ENCODE measurements at regions not wholly inside any gene's neighbourhood (a gene's known extent, or its start where the extent isn't known, plus 50 kb on each side); places are given as distances from the start of the nearest gene placed in this dataset.

DNA sequence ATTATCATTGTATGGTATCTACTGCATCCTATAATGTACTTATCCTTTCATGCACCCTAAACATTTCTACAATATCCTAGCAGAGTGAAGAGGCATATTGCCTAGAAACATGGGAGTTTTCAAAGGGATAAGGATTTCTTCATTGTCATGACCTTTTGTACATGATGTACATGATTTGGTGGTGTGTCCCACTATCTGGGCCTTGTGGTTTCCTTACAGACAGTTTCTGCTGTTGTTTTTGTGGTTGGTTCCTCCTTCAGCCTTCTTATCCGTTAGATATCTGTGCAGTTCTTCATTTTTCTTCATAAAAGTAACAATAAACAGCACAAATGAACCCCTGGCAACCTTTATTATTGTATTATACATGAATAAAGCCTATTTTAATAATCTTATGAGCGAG lies 70.4 kb upstream of the BACH1 start:
- H3K9me3 Mint-ChIP-seq (ENCODE audit: insufficient read depth) = peaks cover 3% of the 10 kb centered on the region
- POLR2A ChIA-PET = no interaction called here
- DNase-seq (no peak), ATAC-seq (no peak)
- CTCF ChIA-PET = no interaction called here
- peaks cover 12% of the 10 kb centered on the region for H3K27me3 Mint-ChIP-seq (ENCODE audit: low read depth)
- H3K4me3 Mint-ChIP-seq = no peak overlapping the region
- H3K4me1 Mint-ChIP-seq (ENCODE audit: low read depth) = peaks cover 13% of the 10 kb centered on the region
- H3K27ac Mint-ChIP-seq = no peak overlapping the region
- no peaks in the 10 kb centered on the region for H3K36me3 Mint-ChIP-seq (ENCODE audit: low read depth)

DNA sequence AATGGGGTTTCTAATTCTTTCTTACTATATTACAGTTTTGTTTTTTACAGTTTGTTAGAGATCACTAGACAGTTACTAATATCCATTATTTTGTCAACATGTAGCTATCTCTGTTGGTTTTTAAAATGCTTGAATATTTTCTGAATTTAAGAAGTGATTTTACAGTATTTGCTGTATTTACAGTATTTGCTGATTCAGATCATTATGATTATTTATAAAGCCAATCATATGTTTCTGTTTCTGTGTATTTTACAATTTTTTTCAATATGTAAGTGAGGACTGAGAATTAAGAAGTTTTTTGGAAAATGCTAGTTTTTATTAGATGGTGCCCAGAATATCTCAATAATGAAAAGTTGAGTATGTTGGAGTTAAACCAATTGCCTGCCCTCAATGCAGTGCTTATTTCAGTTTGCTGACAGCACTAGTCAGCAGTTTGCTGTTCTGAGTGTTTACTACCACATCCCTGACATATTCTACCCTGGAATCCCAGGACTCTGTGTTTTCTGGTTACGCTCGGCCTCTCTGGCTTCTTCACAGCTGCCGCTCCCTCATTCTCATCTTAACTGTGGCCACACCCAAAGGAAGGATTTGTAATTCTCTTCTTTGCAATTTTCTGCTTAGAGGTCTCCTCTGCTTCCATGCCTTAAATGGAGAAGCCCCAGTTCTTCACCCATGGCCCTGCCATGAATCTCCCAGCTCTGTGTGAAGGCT lies 68.0 kb upstream of the BACH1 start:
- H3K4me1 Mint-ChIP-seq (ENCODE audit: low read depth) = peaks cover 19% of the 10 kb centered on the region
- ChIA-PET CTCF (no interaction called here), POLR2A (interaction anchor here (1.9 kb wide), 1 partner anchor 69 kb away, joined by 7 read pairs; no protein-coding TSS in a partner anchor)
- H3K27ac Mint-ChIP-seq = no peak overlapping the region
- no peak for ATAC-seq
- DNase-seq = no peak
- H3K36me3 Mint-ChIP-seq (ENCODE audit: low read depth) = no peaks in the 10 kb centered on the region
- peaks cover 9% of the 10 kb centered on the region for H3K27me3 Mint-ChIP-seq (ENCODE audit: low read depth)
- peaks cover 3% of the 10 kb centered on the region for H3K9me3 Mint-ChIP-seq (ENCODE audit: insufficient read depth)
- H3K4me3 Mint-ChIP-seq = no peak overlapping the region

DNA sequence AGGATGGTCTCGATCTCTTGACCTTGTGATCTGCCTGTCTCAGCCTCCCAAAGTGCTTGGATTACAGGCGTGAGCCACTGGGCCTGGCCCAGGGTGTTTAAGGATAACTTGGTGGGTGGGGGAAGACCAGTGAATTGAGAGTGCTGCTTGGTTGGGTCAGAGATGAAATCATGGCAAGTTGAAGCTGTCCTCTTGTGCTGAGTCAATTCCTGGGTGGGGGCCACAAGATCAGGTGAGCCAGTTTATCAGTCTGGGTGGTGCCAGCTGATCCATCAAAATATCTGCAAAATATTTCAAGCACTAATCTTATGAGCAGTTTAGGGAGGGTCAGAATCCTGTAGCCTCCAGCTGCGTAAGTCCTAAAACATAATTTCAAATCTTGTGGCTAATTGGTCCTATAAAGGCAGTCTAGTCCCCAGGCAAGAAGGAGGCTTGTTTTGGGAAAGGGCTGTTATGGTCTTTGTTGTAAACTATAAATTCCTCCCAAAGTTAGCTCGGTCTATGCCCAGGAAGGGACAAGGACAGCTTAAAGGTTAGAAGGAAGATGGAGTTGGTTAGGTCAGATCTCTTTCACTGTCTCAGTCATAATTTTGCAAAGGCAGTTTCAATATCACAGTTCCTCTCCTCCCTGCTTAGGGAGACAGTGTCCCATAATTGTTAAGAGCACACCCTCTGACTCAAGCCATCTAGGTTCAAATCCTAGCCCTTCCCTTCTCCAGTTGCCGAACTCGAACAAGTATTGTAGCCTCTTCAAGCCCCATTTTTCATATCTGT lies 66.8 kb upstream of the BACH1 start:
- Mint-ChIP-seq H3K27ac (no peak overlapping the region), H3K9me3 (ENCODE audit: insufficient read depth) (no peaks in the 10 kb centered on the region), H3K4me3 (no peak overlapping the region), H3K27me3 (ENCODE audit: low read depth) (peaks cover 5% of the 10 kb centered on the region), H3K36me3 (ENCODE audit: low read depth) (no peaks in the 10 kb centered on the region), H3K4me1 (ENCODE audit: low read depth) (peaks cover 25% of the 10 kb centered on the region)
- DNase-seq = no peak
- POLR2A ChIA-PET = interaction anchor here (1.9 kb wide), 1 partner anchor 68 kb away, joined by 7 read pairs; no protein-coding TSS in a partner anchor
- CTCF ChIA-PET = no interaction called here
- ATAC-seq = no peak

DNA sequence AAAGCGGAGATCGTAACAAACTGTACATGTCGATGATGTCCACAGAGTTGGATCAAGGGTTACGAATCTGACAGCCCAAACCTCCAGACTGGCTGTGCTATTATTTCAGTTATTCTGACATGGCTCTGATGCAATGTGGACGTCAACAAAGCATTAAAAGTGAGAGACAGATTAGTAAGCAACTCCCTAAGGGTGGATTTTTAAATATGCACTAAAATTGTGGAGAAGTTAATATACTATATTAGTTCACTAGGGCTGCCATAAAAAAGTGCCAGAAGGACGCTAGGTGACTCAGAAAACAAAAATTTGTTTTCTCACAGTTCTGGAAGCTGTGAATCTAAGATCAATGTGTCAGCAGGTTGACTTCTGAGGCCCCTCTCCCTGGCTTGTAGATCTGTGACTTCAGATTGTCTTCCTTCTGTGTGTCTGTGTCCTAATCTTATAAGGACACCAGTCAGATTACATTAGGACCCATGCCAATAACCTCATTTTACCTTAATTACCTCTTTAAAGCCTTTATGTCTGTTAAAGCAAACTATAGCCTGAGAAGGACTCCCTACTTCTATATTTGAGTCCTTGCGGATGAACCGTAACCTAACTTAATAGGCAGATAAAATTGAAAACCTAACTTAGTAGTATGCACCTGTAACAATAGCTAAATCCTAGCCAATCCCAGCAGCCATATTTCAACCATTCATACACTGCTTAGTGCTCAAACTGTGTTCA lies 66.0 kb upstream of the BACH1 start:
- POLR2A ChIA-PET = interaction anchor here (1.3 kb wide), 1 partner anchor 24 kb away, joined by 3 read pairs; no protein-coding TSS in a partner anchor
- Mint-ChIP-seq H3K36me3 (ENCODE audit: low read depth) (no peaks in the 10 kb centered on the region), H3K4me1 (ENCODE audit: low read depth) (peaks cover 25% of the 10 kb centered on the region), H3K27ac (no peak overlapping the region), H3K4me3 (no peak overlapping the region), H3K27me3 (ENCODE audit: low read depth) (peaks cover 4% of the 10 kb centered on the region), H3K9me3 (ENCODE audit: insufficient read depth) (no peaks in the 10 kb centered on the region)
- CTCF ChIA-PET = interaction anchor here (2.0 kb wide), 1 partner anchor 115 kb away, joined by 4 read pairs; no protein-coding TSS in a partner anchor
- ATAC-seq = no peak
- no peak for DNase-seq

DNA sequence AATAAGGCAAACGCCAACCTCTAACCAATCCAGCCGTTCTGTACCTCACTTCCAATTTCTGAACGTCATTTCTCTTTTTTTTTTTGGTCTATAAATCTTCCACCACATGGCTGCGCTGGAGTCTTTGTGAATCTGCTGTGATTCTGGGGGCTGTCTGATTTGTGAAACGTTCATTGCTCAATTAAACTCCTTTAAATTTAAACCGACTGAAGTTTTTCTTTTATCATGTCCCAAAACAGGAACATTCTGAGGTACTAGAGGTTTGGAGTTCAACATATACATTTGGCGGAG lies 65.5 kb upstream of the BACH1 start:
- H3K36me3 Mint-ChIP-seq (ENCODE audit: low read depth) = no peaks in the 10 kb centered on the region
- CTCF ChIA-PET = interaction anchor here (1.2 to 2.0 kb wide), 4 partner anchors 8 to 115 kb away, joined by 4 to 7 read pairs (median 4); no protein-coding TSS in a partner anchor
- ATAC-seq (no peak), DNase-seq (no peak)
- no peaks in the 10 kb centered on the region for H3K9me3 Mint-ChIP-seq (ENCODE audit: insufficient read depth)
- H3K27ac Mint-ChIP-seq = no peak overlapping the region
- H3K4me1 Mint-ChIP-seq (ENCODE audit: low read depth) = peaks cover 21% of the 10 kb centered on the region
- POLR2A ChIA-PET = interaction anchor here (1.3 kb wide), 1 partner anchor 24 kb away, joined by 3 read pairs; no protein-coding TSS in a partner anchor
- peaks cover 3% of the 10 kb centered on the region for H3K27me3 Mint-ChIP-seq (ENCODE audit: low read depth)
- H3K4me3 Mint-ChIP-seq = no peak overlapping the region

DNA sequence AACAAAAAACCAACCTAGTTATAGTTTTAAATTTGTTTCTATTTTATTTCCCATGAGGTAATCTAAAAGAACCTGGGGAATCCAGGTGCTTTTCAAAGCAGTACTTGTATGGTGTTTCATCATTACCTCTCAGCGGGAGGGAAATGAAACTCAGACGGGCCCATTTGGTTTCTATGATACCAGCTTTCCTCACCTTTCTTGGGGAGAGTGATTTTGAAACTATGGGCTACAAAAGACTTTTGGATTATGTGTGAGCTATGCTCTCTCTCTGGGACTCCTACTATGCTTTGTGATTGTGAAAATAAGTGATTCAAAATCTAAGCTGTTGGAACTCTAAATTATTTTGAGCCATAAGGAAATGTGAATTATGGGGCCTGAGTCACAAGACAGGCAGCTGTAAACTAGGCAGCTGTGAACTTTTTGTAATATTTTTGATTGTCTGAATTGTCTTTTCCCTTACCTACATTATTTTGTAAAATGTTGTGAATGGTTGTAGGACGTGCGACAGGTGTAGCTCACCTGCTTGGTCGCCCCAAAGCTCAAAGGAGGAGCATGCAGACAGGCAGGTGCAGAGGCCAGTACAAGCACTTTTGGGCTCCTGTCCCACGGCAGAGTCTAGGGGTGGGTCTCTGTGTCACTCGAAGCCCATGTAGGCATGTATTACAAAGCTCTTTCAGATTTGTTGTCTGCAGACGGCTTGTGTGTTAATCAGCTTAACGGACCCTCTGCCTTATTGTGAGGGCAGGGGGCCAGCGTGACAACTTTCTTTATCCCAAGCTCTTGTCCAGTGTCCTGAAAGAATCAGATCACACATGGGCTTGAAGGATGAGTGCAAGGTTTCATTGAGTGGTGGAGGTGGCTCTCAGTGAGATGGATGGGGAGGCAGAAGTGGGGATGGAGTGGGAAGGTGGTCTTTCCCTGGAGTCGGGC lies 64.8 kb upstream of the BACH1 start:
- ATAC-seq (no peak), DNase-seq (no peak)
- H3K27ac Mint-ChIP-seq = no peak overlapping the region

DNA sequence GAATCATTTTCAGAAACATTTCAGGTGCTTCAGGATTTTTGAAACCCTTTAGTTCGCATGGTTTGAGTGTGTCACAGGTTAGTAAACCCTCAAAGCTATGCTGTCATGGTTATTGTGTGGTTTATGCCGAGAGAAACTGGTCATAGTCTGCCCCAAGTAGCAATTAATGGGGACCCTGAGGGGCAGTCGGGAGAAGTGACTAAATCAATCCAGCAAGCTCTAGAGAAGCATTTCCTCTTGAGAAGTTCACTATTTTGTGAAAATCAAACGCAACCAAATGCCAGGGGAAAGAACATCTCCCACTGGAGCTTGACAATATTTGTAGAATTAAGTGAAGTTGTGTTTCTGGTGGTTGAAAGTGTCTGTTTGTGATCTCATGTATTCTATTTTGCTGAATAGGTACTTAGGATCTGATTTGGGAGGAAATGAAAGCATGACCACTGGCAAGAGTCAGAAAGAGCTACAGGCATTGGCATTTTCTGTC lies 63.0 kb upstream of the BACH1 start:
- no peak overlapping the region for H3K27ac Mint-ChIP-seq

More for the DNA sequence above, 64.8 kb upstream of the BACH1 start:
- POLR2A ChIA-PET = interaction anchor here (1.3 kb wide), 1 partner anchor 25 kb away, joined by 3 read pairs; no protein-coding TSS in a partner anchor
- CTCF ChIA-PET = interaction anchor here (1.2 to 2.0 kb wide), 5 partner anchors 9 to 114 kb away, joined by 3 to 7 read pairs (median 4); no protein-coding TSS in a partner anchor
- H3K4me3 Mint-ChIP-seq = no peak overlapping the region
- H3K4me1 Mint-ChIP-seq (ENCODE audit: low read depth) = peaks cover 17% of the 10 kb centered on the region
- H3K27me3 Mint-ChIP-seq (ENCODE audit: low read depth) = peaks cover 2% of the 10 kb centered on the region
- H3K9me3 Mint-ChIP-seq (ENCODE audit: insufficient read depth) = no peaks in the 10 kb centered on the region
- H3K36me3 Mint-ChIP-seq (ENCODE audit: low read depth) = no peaks in the 10 kb centered on the region

DNA sequence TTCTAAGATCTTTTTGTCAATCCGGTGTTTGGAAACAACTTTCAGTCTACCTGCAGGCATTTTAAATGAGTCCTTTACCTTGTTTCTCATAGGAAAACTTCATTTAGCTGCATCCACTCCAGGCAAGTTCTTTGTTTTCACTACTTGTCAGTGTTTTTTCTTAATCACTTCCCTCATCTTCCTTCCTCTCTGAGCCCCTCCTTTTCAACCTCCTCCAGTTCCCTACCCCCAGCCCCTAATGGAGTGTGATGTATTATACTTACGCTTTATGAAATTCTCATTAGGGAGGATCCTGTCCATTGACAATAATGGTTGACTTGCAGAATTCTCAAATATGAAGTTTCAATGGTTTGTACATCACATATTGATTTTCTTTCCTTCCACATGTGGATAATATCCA lies 62.5 kb upstream of the BACH1 start:
- Mint-ChIP-seq H3K4me1 (ENCODE audit: low read depth) (peaks cover 16% of the 10 kb centered on the region), H3K36me3 (ENCODE audit: low read depth) (no peaks in the 10 kb centered on the region), H3K27me3 (ENCODE audit: low read depth) (peaks cover under 1% of the 10 kb centered on the region), H3K4me3 (no peak overlapping the region), H3K9me3 (ENCODE audit: insufficient read depth) (peaks cover 3% of the 10 kb centered on the region), H3K27ac (no peak overlapping the region)
- DNase-seq (no peak), ATAC-seq (no peak)
- POLR2A ChIA-PET = no interaction called here
- CTCF ChIA-PET = no interaction called here

More for the DNA sequence above, 63.0 kb upstream of the BACH1 start:
- no peak overlapping the region for H3K4me3 Mint-ChIP-seq
- peaks cover 3% of the 10 kb centered on the region for H3K9me3 Mint-ChIP-seq (ENCODE audit: insufficient read depth)
- ChIA-PET POLR2A (no interaction called here), CTCF (interaction anchor here (0.8 kb wide), 1 partner anchor 112 kb away, joined by 3 read pairs; no protein-coding TSS in a partner anchor)
- no peak for DNase-seq
- no peak for ATAC-seq
- H3K4me1 Mint-ChIP-seq (ENCODE audit: low read depth) = peaks cover 17% of the 10 kb centered on the region
- no peaks in the 10 kb centered on the region for H3K36me3 Mint-ChIP-seq (ENCODE audit: low read depth)
- H3K27me3 Mint-ChIP-seq (ENCODE audit: low read depth) = peaks cover 2% of the 10 kb centered on the region

DNA sequence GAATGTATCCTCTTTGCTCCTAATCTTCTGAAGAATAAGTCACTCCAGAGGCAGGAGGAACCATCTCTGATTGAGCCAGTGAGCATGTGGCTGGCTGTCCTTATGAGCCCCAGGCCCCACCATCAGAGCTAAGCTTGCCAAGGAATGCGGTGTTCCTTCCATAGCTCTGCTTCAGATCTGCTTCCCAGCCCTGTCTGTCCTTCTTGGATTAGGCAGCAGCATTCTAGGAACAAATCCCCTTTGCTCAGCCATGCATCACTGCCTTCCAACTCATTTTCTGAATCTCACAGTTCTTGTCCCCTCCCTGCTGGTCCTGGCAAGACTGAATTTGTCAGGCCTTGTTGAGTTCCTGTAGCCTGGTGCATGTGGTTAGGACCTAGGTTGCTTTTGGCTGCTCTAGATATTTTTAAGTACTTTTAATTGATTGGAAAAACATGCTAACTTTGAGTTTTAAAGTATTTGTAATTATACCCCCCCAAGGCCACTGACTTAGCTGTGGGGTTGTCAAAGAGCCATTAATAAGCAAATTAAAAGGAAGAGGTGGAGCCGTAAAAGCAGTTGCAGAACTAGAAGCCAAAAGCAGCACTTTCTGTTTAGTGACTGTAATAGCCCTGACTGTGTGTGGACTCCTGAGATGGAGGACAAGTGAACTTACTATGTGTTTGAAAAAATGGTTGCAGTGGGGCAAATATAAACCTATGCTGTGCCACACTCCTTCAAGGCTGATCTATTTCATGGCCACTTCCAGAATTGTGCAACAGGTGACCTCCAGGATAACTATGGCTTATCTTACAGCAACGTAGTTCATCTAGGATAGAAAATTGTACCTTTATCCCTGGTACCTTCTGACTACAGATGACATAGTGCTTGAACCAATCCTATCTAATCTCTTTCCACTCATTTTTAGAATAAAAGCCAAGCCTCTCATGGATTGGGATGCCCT lies 61.3 kb upstream of the BACH1 start:
- no peaks in the 10 kb centered on the region for H3K27me3 Mint-ChIP-seq (ENCODE audit: low read depth)
- no peaks in the 10 kb centered on the region for H3K36me3 Mint-ChIP-seq (ENCODE audit: low read depth)
- DNase-seq (no peak), ATAC-seq (no peak)
- peaks cover 14% of the 10 kb centered on the region for H3K4me1 Mint-ChIP-seq (ENCODE audit: low read depth)
- no peak overlapping the region for H3K4me3 Mint-ChIP-seq
- ChIA-PET CTCF (no interaction called here), POLR2A (no interaction called here)
- H3K27ac Mint-ChIP-seq = no peak overlapping the region
- H3K9me3 Mint-ChIP-seq (ENCODE audit: insufficient read depth) = peaks cover 3% of the 10 kb centered on the region

All from activated CD8-positive, alpha-beta T cell treated with anti-CD3 and anti-CD28 coated beads, Interleukin-2, amount 10 ng/mL, durations not matched to agents 7 days and 5 days (primary cell).